PC-9 (cell line): ENCODE measurements at regions not wholly inside any gene's neighbourhood (a gene's known extent, or its start where the extent isn't known, plus 50 kb on each side); places are given as distances from the start of the nearest gene placed in this dataset.

Source experiments
- BruUV-seq: library from RNA; stranded (reverse); fragments of 400-500 nt; replicated peaks from 2 replicates; lab custom pipeline; 2021; lab: Mats Ljungman, UMichigan
- CTCF ChIA-PET: fragments of 300-600 bp; sonication (Branson Sonifier 250); formaldehyde crosslinking; loops from one replicate; lab custom pipeline; 2022; ENCODE audit warnings: antibody characterized with exemption; lab: Charles Lee
- POLR2A ChIA-PET: fragments of 300-600 bp; sonication (Branson Sonifier 250); formaldehyde crosslinking; loops from one replicate; lab custom pipeline; 2022; ENCODE audit warnings: antibody characterized with exemption; ENCODE audit not compliant: unreplicated experiment; lab: Charles Lee
- DNase-seq, 2 experiments: peaks; one replicate each; pipeline versions ENCODE4 v3.0.0 to v3.0.0-alpha.2; 2015 to 2022; ENCODE audit warnings: mixed read lengths in 1 of 2
- H2AFZ ChIP-seq: fragments of 200-600 bp; sonication (generic); 2 replicates; pipeline ENCODE4 v1.8.1; 2017; ENCODE audit warnings: antibody characterized with exemption
- H3F3A ChIP-seq: fragments of 200-600 bp; sonication (generic); 2 replicates; pipeline ENCODE4 v1.8.1; 2017; ENCODE audit warnings: antibody characterized with exemption, mild to moderate bottlenecking, low read depth; ENCODE audit not compliant: insufficient read depth
- H3K27ac ChIP-seq: fragments of 200-600 bp; sonication (generic); 2 replicates; pipeline ENCODE4 v1.6.1; 2016; ENCODE audit warnings: mixed run types
- H3K27me3 ChIP-seq: fragments of 200-600 bp; sonication (generic); 2 replicates; pipeline ENCODE4 v1.6.1; 2016; ENCODE audit warnings: low read depth, mixed run types; ENCODE audit not compliant: insufficient read depth
- H3K36me3 ChIP-seq: fragments of 200-600 bp; sonication (generic); 2 replicates; pipeline ENCODE4 v1.6.1; 2016; ENCODE audit warnings: low read depth, mixed run types
- H3K4me1 ChIP-seq: fragments of 200-600 bp; sonication (generic); replicated peaks from 2 replicates; pipeline ENCODE4 v1.6.1; 2016; ENCODE audit warnings: mixed run types; ENCODE audit not compliant: insufficient read depth
- H3K4me2 ChIP-seq: fragments of 200-600 bp; sonication (generic); 2 replicates; pipeline ENCODE4 v1.6.1; 2017; ENCODE audit warnings: mixed run types
- H3K4me3 ChIP-seq: fragments of 200-600 bp; sonication (generic); 2 replicates; pipeline ENCODE4 v1.6.1; 2016; ENCODE audit warnings: mixed run types
- H3K79me2 ChIP-seq: fragments of 200-600 bp; sonication (generic); 2 replicates; pipeline ENCODE4 v1.6.1; 2017; ENCODE audit warnings: low read depth, mixed run types
- H3K9me2 ChIP-seq: fragments of 200-600 bp; sonication (generic); 2 replicates; pipeline ENCODE4 v1.8.1; 2017; ENCODE audit warnings: mild to moderate bottlenecking; ENCODE audit not compliant: insufficient read depth
- H3K9me3 ChIP-seq: fragments of 200-600 bp; sonication (generic); 2 replicates; pipeline ENCODE4 v1.8.1; 2016; ENCODE audit warnings: low read depth; ENCODE audit not compliant: insufficient read depth
- H4K20me1 ChIP-seq: fragments of 200-600 bp; sonication (generic); 2 replicates; pipeline ENCODE4 v1.8.1; 2017; ENCODE audit not compliant: insufficient read depth
- CTCF ChIP-seq: fragments of 200-600 bp; sonication (generic); conservative IDR thresholded peaks from 2 replicates; pipeline ENCODE4 v1.6.1; 2017; ENCODE audit warnings: mixed run types, antibody characterized with exemption, mild to moderate bottlenecking, moderate library complexity
- EZH2 ChIP-seq: fragments of 200-600 bp; sonication (generic); IDR thresholded peaks from 2 replicates; pipeline ENCODE4 v1.8.0; 2017; ENCODE audit warnings: antibody characterized with exemption, low read depth
- intact Hi-C: fragments of 100-400 bp; cut with micrococcal nuclease; formaldehyde crosslinking; loops from one replicate; pipeline ENCODE4 v1.10.0; 2022; ENCODE audit not compliant: unreplicated experiment

- POLR2A ChIA-PET: no interaction called here
- Histone ChIP-seq H3K4me1 (no peaks in the 10 kb centered on the region), H3K4me2 (no peak overlapping the region), H3K79me2 (no peaks in the 10 kb centered on the region), H4K20me1 (no peaks in the 10 kb centered on the region), H3K9me3 (no peaks in the 10 kb centered on the region), H2AFZ (no peak overlapping the region), H3F3A (no peaks in the 10 kb centered on the region), H3K27me3 (peaks cover 21% of the 10 kb centered on the region; the same call in 1 of the 2 replicates), H3K4me3 (no peak overlapping the region), H3K27ac (no peak overlapping the region), H3K9me2 (no peaks in the 10 kb centered on the region), H3K36me3 (no peaks in the 10 kb centered on the region)
- TF ChIP-seq CTCF: no peak
- no peak for TF ChIP-seq EZH2
- intact Hi-C loops: no loop called here
- DNase-seq: no peak
- CTCF ChIA-PET: no interaction called here
- BruUV-seq: no TSS peak
These were observed 113.6 kb upstream of the MYO3A start for GRCh38 chr10:25820472-25820871.

DNA sequence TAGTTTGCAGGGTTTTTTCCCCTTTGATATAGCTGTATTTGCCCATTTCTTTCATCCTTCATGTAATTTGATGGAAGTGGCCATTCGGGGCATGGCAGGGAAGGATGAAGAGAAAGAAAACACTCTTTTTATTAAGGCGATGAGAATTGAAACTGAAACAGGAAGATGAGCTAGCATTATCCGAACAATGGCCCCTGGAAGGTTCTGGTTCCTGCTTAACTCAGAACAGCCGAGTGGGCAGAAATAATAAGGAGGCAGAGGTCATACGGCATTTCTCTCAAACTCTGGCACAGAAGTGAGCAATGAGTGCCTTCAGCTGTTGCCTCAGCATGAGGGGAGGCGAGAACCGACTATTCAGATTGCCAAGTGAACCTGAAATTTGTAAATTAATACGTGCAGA, 113.2 kb upstream of the MYO3A start:
- H3K36me3 ChIP-seq: no peaks in the 10 kb centered on the region
- peak overlapping the region; percentile 5; the same call in 1 of the 2 replicates for H3K4me2 ChIP-seq
- intact Hi-C loops: no loop called here
- H3F3A ChIP-seq: no peaks in the 10 kb centered on the region
- no peaks in the 10 kb centered on the region for H3K9me3 ChIP-seq
- H3K4me3 ChIP-seq: peak overlapping the region; percentile 10; the same call in 1 of the 2 replicates
- H3K79me2 ChIP-seq: no peaks in the 10 kb centered on the region
- no peaks in the 10 kb centered on the region; the same call in 1 of the 2 replicates for H3K9me2 ChIP-seq
- TF ChIP-seq CTCF: no peak
- no peak for TF ChIP-seq EZH2
- no peak overlapping the region for H3K27ac ChIP-seq
- peaks cover 21% of the 10 kb centered on the region; the same call in 1 of the 2 replicates for H3K27me3 ChIP-seq
- H4K20me1 ChIP-seq: no peaks in the 10 kb centered on the region
- CTCF ChIA-PET: no interaction called here
- no peaks in the 10 kb centered on the region for H3K4me1 ChIP-seq
- POLR2A ChIA-PET: no interaction called here
- H2AFZ ChIP-seq: no peak overlapping the region
- no TSS peak for BruUV-seq
- no peak for DNase-seq

DNA sequence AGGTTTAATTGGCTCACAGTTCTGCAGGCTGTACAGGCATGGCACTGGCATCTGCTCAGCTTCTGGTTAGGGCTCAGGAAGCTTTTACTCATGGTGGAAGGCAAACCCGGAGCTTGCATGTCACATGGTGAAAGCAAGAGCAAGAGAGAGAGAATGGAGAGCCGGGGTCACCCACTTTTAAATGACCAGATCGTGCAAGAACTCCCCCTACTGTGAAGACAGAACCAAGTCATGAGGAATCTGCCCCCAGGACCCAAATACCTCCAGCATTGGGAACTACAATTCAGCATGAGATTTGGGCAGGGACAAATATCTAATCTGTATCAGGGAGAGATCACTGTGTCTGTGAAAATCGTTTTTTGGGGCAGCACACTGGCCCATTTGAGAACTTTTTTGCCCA, 110.0 kb upstream of the MYO3A start:
- Histone ChIP-seq H3K4me2 (no peak overlapping the region), H3K36me3 (no peaks in the 10 kb centered on the region), H3K27me3 (peaks cover 18% of the 10 kb centered on the region; the same call in 1 of the 2 replicates), H3K27ac (no peak overlapping the region), H3K79me2 (no peaks in the 10 kb centered on the region), H3K4me1 (no peaks in the 10 kb centered on the region), H3F3A (no peaks in the 10 kb centered on the region), H2AFZ (no peak overlapping the region), H4K20me1 (no peaks in the 10 kb centered on the region), H3K4me3 (no peak overlapping the region), H3K9me3 (no peaks in the 10 kb centered on the region), H3K9me2 (no peaks in the 10 kb centered on the region; the same call in 1 of the 2 replicates)
- BruUV-seq: no TSS peak
- DNase-seq: no peak
- intact Hi-C loops: no loop called here
- TF ChIP-seq CTCF: no peak
- TF ChIP-seq EZH2: no peak
- ChIA-PET POLR2A (no interaction called here), CTCF (no interaction called here)
